Activated CD4-positive, alpha-beta T cell treated with anti-CD3 and anti-CD28 coated beads, Interleukin-2, amount 10 ng/mL, durations not matched to agents 7 days and 5 days (primary cell): ENCODE measurements at regions not wholly inside any gene's neighbourhood (a gene's known extent, or its start where the extent isn't known, plus 50 kb on each side); places are given as distances from the start of the nearest gene placed in this dataset.
"Not testable (repeated sequence)": the region's sequence is repeated elsewhere in the genome, so short reads cannot be mapped to it uniquely, and the experiment has no call there.

Experiments
- CTCF ChIA-PET: fragments of 350-600 bp; sonication (Branson Sonifier 250); formaldehyde crosslinking; loops from one replicate; lab custom pipeline; 2021; ENCODE audit warnings: antibody characterized with exemption; lab: Charles Lee
- POLR2A ChIA-PET: fragments of 350-600 bp; sonication (Branson Sonifier 250); formaldehyde crosslinking; loops from one replicate; lab custom pipeline; 2021; ENCODE audit warnings: antibody characterized with exemption; lab: Charles Lee
- DNase-seq: peaks from one replicate; pipeline ENCODE4 v3.0.0-alpha.2; 2020
- H3K27ac Mint-ChIP-seq: one replicate; pipeline ENCODE4 v1.8.0; 2021; ENCODE audit warnings: mild to moderate bottlenecking, moderate library complexity, mixed read lengths
- H3K27me3 Mint-ChIP-seq: one replicate; pipeline ENCODE4 v1.8.0; 2021; ENCODE audit warnings: mixed read lengths
- H3K36me3 Mint-ChIP-seq: one replicate; pipeline ENCODE4 v1.8.0; 2021; ENCODE audit warnings: low read depth, mixed read lengths
- H3K4me1 Mint-ChIP-seq: one replicate; pipeline ENCODE4 v1.8.0; 2021; ENCODE audit warnings: mixed read lengths
- H3K4me3 Mint-ChIP-seq: one replicate; pipeline ENCODE4 v1.8.0; 2021; ENCODE audit warnings: mild to moderate bottlenecking, moderate library complexity, mixed read lengths
- H3K9me3 Mint-ChIP-seq: one replicate; pipeline ENCODE4 v1.8.0; 2021; ENCODE audit warnings: mixed read lengths

DNA sequence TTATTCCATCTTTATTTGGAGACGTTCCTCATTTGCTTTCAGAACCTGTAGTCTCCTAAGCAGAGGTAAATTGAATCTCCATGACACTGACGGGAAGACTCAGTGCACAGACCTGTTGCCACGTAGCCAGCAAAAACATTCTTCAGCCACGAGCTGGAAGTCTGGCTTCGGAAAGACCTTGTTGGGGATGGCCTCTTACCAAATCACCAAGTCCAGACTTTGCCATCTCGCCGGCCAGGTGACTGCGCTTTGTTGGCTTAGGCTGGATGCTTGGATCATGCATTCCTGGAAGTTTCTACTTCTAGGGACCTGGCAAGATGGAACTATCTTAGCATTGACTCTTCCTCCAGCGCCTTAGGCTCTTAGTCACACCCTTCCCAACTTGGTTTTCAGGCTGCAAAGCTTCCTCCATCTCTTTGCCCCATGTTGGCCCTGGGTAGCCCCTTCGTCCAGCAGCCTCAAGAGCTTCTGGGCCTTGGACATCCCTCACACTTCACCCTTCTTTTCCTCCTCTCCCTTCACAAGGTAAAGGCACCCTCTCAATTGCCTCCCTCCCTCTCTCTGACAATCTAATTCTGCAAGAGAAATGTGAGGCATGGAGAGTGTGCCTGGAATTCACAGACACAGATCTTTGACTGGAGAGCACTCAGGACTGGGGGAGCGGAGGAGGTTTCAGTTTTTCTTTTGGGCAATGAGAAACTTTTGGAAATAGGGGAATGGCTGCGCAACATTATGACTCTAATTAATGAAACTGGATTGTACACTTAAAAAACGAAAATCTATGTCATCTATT lies 451.9 kb upstream of the MKI67 start:
- POLR2A ChIA-PET, result no interaction called here

GRCh38 chr10:128578766-128579165 lies 452.5 kb upstream of the MKI67 start:
- Mint-ChIP-seq H3K4me3 (no peak overlapping the region), H3K27me3 (no peaks in the 10 kb centered on the region), H3K27ac (no peak overlapping the region), H3K9me3 (no peaks in the 10 kb centered on the region), H3K4me1 (no peaks in the 10 kb centered on the region), H3K36me3 (no peaks in the 10 kb centered on the region)
- no peak for DNase-seq
- CTCF ChIA-PET, result no interaction called here
- POLR2A ChIA-PET, result no interaction called here

More for the DNA sequence above, 451.9 kb upstream of the MKI67 start:
- no peak overlapping the region for H3K4me3 Mint-ChIP-seq
- no peak overlapping the region for H3K27ac Mint-ChIP-seq
- no peaks in the 10 kb centered on the region for H3K27me3 Mint-ChIP-seq
- no peaks in the 10 kb centered on the region for H3K36me3 Mint-ChIP-seq
- no peaks in the 10 kb centered on the region for H3K4me1 Mint-ChIP-seq
- CTCF ChIA-PET, result interaction anchor here (0.7 kb wide), 1 partner anchor 19 kb away, joined by 3 read pairs; no protein-coding TSS in a partner anchor
- DNase-seq, result no peak
- H3K9me3 Mint-ChIP-seq, result no peaks in the 10 kb centered on the region

- Mint-ChIP-seq H3K4me1 (no peaks in the 10 kb centered on the region), H3K27me3 (no peaks in the 10 kb centered on the region)
- CTCF ChIA-PET, result no interaction called here
Observed at GRCh38 chr10:128579280-128579865, 453.1 kb upstream of the MKI67 start.

DNA sequence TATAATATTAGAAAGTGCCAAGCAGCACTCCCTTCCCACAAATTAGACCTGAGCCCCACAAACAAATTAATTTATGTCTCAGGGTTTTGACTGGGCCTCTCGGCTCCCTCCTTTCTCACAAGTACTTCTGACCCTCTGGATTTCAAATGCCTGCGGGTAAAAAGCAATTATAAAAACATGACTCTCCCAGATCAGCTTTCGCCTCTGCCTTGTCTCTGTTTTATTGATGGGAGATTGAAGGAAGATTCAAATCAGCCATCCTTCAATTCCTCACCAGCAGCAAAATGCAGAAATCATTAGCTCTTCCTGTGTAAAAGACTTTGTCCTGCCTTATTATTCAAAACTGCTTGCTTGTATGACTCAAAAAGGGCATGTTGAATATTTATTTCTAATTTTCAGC lies 453.7 kb upstream of the MKI67 start:
- ChIA-PET CTCF (interaction anchor here (0.6 kb wide), 1 partner anchor 1613 kb away, joined by 3 read pairs; no protein-coding TSS in a partner anchor), POLR2A (no interaction called here)
- no peak overlapping the region for H3K4me3 Mint-ChIP-seq
- no peaks in the 10 kb centered on the region for H3K27me3 Mint-ChIP-seq
- H3K36me3 Mint-ChIP-seq, result no peaks in the 10 kb centered on the region
- no peak for DNase-seq
- no peak overlapping the region for H3K27ac Mint-ChIP-seq
- H3K9me3 Mint-ChIP-seq, result no peaks in the 10 kb centered on the region
- no peaks in the 10 kb centered on the region for H3K4me1 Mint-ChIP-seq

More at GRCh38 chr10:128579280-128579865, 453.1 kb upstream of the MKI67 start:
- Mint-ChIP-seq H3K27ac (no peak overlapping the region), H3K36me3 (no peaks in the 10 kb centered on the region), H3K9me3 (no peaks in the 10 kb centered on the region), H3K4me3 (no peak overlapping the region)
- DNase-seq, result no peak
- POLR2A ChIA-PET, result no interaction called here

GRCh38 chr10:128583125-128583524 lies 456.9 kb upstream of the MKI67 start:
- not testable (repeated sequence) for H3K4me3 Mint-ChIP-seq

DNA sequence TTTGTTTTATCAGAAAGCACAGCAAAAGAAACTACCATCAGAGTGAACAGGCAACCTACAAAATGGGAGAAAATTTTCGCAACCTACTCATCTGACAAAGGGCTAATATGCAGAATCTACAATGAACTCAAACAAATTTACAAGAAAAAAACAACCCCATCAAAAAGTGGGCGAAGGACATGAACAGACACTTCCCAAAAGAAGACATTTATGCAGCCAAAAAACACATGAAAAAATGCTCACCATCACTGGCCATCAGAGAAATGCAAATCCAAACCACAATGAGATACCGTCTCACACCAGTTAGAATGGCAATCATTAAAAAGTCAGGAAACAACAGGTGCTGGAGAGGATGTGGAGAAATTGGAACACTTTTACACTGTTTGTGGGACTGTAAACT lies 460.4 kb upstream of the MKI67 start:
- H3K36me3 Mint-ChIP-seq, DNase-seq, POLR2A ChIA-PET, H3K4me3 Mint-ChIP-seq, H3K4me1 Mint-ChIP-seq, H3K27me3 Mint-ChIP-seq, CTCF ChIA-PET, H3K27ac Mint-ChIP-seq, H3K9me3 Mint-ChIP-seq: not testable (repeated sequence)

More at GRCh38 chr10:128583125-128583524, 456.9 kb upstream of the MKI67 start:
- H3K36me3 Mint-ChIP-seq, H3K27me3 Mint-ChIP-seq, H3K27ac Mint-ChIP-seq, DNase-seq, H3K4me1 Mint-ChIP-seq, H3K9me3 Mint-ChIP-seq, CTCF ChIA-PET, POLR2A ChIA-PET: not testable (repeated sequence)

GRCh38 chr10:128587689-128588088 lies 461.5 kb upstream of the MKI67 start:
- no peaks in the 10 kb centered on the region for H3K9me3 Mint-ChIP-seq
- no peaks in the 10 kb centered on the region for H3K27me3 Mint-ChIP-seq
- CTCF ChIA-PET, result no interaction called here
- POLR2A ChIA-PET, result no interaction called here
- no peaks in the 10 kb centered on the region for H3K4me1 Mint-ChIP-seq
- H3K36me3 Mint-ChIP-seq, result no peaks in the 10 kb centered on the region
- no peak overlapping the region for H3K4me3 Mint-ChIP-seq
- no peak overlapping the region for H3K27ac Mint-ChIP-seq
- no peak for DNase-seq

DNA sequence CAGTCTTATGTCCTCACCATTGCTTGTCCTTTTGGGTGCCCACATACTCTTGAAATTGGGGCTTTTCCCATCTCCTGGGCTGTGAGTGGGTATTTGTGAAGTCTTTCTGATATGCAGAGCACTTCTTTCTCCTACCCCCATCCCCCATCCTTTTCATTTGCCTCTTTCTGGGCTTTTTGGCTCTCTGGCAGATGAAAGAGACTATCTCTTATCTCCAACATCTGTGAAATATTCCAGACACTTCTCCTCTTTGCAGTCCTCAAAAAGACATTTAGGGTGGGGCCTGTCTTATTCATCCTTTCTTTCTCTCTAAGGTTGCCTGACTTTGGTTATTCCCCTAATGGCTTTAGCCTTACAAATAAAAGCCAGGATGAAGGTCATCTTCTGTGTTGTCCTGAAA lies 462.2 kb upstream of the MKI67 start:
- H3K27ac Mint-ChIP-seq, result no peak overlapping the region
- no peaks in the 10 kb centered on the region for H3K27me3 Mint-ChIP-seq
- no peak for DNase-seq
- H3K4me3 Mint-ChIP-seq, result no peak overlapping the region
- no peaks in the 10 kb centered on the region for H3K9me3 Mint-ChIP-seq
- ChIA-PET POLR2A (no interaction called here), CTCF (no interaction called here)
- H3K36me3 Mint-ChIP-seq, result no peaks in the 10 kb centered on the region
- H3K4me1 Mint-ChIP-seq, result no peaks in the 10 kb centered on the region

DNA sequence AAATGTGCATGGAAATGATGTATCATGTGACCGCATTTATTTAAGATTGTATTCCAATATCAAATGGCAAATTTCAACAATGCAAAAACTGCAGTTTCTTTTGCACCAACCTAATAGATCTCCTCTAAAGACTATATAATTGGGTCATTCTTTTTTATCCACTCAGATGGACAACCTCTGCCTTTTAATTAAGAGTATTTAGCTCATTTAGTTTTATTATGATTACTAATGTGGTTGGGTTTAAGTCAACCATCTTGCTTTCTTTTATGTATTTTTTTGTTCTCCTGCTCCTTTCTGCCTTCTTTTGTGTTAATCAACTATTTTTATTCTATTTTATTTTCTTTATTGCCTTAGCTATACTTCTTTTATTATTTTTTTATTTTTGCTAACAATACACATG lies 468.5 kb upstream of the MKI67 start:
- Mint-ChIP-seq H3K4me3 (no peak overlapping the region), H3K9me3 (no peaks in the 10 kb centered on the region), H3K27ac (no peak overlapping the region), H3K4me1 (no peaks in the 10 kb centered on the region), H3K27me3 (no peaks in the 10 kb centered on the region), H3K36me3 (no peaks in the 10 kb centered on the region)
- ChIA-PET POLR2A (no interaction called here), CTCF (no interaction called here)
- no peak for DNase-seq

GRCh38 chr10:128596906-128597305 lies 470.7 kb upstream of the MKI67 start:
- DNase-seq, result no peak
- no peaks in the 10 kb centered on the region for H3K36me3 Mint-ChIP-seq

DNA sequence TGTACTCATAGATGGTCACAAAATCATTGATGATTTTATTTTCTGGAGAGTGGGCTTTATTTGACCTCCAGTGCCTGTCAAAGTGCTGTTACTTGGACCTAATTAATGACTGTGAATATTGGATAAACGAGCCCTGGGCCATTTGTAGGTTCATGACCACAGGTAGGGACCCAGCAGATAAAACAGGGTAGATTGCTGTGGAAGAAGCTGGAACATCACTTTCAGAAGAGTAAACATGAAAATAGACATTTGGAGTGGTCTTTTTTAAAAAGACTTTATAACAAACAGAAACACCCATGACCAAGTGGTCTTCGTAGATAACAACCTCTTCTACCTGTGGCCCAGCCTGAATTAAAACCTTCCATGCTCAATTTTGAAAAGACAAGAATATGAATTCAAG lies 472.8 kb upstream of the MKI67 start:
- ChIA-PET POLR2A (no interaction called here), CTCF (no interaction called here)
- Mint-ChIP-seq H3K36me3 (no peaks in the 10 kb centered on the region), H3K4me1 (no peaks in the 10 kb centered on the region), H3K27ac (no peak overlapping the region), H3K9me3 (no peaks in the 10 kb centered on the region), H3K4me3 (no peak overlapping the region), H3K27me3 (no peaks in the 10 kb centered on the region)
- DNase-seq, result no peak

More at GRCh38 chr10:128596906-128597305, 470.7 kb upstream of the MKI67 start:
- Mint-ChIP-seq H3K27me3 (no peaks in the 10 kb centered on the region), H3K4me1 (no peaks in the 10 kb centered on the region), H3K27ac (no peak overlapping the region), H3K9me3 (no peaks in the 10 kb centered on the region), H3K4me3 (no peak overlapping the region)
- ChIA-PET CTCF (interaction anchor here (1.0 kb wide), 1 partner anchor 19 kb away, joined by 3 read pairs; no protein-coding TSS in a partner anchor), POLR2A (no interaction called here)

GRCh38 chr10:128599538-128599937 lies 473.3 kb upstream of the MKI67 start:
- ChIA-PET POLR2A (no interaction called here), CTCF (no interaction called here)
- Mint-ChIP-seq H3K9me3 (no peaks in the 10 kb centered on the region), H3K27ac (no peak overlapping the region), H3K4me1 (no peaks in the 10 kb centered on the region), H3K36me3 (no peaks in the 10 kb centered on the region), H3K4me3 (no peak overlapping the region), H3K27me3 (no peaks in the 10 kb centered on the region)
- no peak for DNase-seq

DNA sequence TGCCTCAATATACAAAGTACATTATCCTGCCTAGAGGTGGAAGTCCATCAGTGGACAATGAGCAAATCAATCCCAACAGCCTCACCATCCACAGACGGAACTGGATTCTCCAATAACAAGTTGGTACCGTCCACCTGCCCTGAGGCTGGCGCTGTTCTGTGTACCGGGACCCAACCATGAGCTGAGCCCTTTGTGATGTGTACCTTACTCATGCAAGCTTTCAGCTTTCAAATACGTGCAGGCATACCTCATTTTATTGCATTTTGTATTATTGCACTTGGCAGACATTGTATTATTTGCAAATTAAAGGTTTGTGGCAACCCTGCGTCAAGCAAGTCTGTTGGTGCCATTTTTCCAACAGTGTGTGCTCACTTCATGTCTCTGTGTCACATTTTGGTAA lies 476.0 kb upstream of the MKI67 start:
- no peak for DNase-seq
- CTCF ChIA-PET, result no interaction called here
- Mint-ChIP-seq H3K9me3 (no peaks in the 10 kb centered on the region), H3K4me1 (no peaks in the 10 kb centered on the region), H3K36me3 (no peaks in the 10 kb centered on the region), H3K4me3 (no peak overlapping the region), H3K27me3 (no peaks in the 10 kb centered on the region), H3K27ac (no peak overlapping the region)
- POLR2A ChIA-PET, result no interaction called here
